ENCODE measurements at regions not wholly inside any gene's neighbourhood (a gene's known extent, or its start where the extent isn't known, plus 50 kb on each side); places are given as distances from the start of the nearest gene placed in this dataset.

GRCh38 chr12:5195691-5196090 lies 152.0 kb downstream of the KCNA5 start:
- DNase-seq (ENCODE audit: low spot score): no peak

- DNase-seq (ENCODE audit: low spot score): no peak
Observed at GRCh38 chr12:5197131-5197530, 153.5 kb downstream of the KCNA5 start.

- no peak for DNase-seq (ENCODE audit: low spot score)
Observed at GRCh38 chr12:5197656-5198055, 154.0 kb downstream of the KCNA5 start.

GRCh38 chr12:5200278-5201087 lies 156.8 kb downstream of the KCNA5 start:
- DNase-seq (ENCODE audit: low spot score): peak; percentile 93

- peak; percentile 79 for DNase-seq (ENCODE audit: low spot score)
Observed at GRCh38 chr12:5201554-5202218, 158.0 kb downstream of the KCNA5 start.

GRCh38 chr12:5203274-5203673 lies 159.6 kb downstream of the KCNA5 start:
- DNase-seq (ENCODE audit: low spot score): no peak

- no peak for DNase-seq (ENCODE audit: low spot score)
Observed at GRCh38 chr12:5203720-5204119, 160.0 kb downstream of the KCNA5 start.

- DNase-seq (ENCODE audit: low spot score): peak; percentile 83
Observed at GRCh38 chr12:5204271-5204670, 160.6 kb downstream of the KCNA5 start.

GRCh38 chr12:5204831-5205230 lies 161.2 kb downstream of the KCNA5 start:
- no peak for DNase-seq (ENCODE audit: low spot score)

- no peak for DNase-seq (ENCODE audit: low spot score)
Observed at GRCh38 chr12:5206401-5207175, 162.9 kb downstream of the KCNA5 start.

GRCh38 chr12:5210179-5210922 lies 166.7 kb downstream of the KCNA5 start:
- no peak for DNase-seq (ENCODE audit: low spot score)

GRCh38 chr12:5210923-5211290 lies 167.2 kb downstream of the KCNA5 start:
- no peak for DNase-seq (ENCODE audit: low spot score)

- DNase-seq (ENCODE audit: low spot score): no peak
Observed at GRCh38 chr12:5213336-5213735, 169.7 kb downstream of the KCNA5 start.

GRCh38 chr12:5213990-5214389 lies 170.3 kb downstream of the KCNA5 start:
- no peak for DNase-seq (ENCODE audit: low spot score)

GRCh38 chr12:5217936-5218335 lies 174.3 kb downstream of the KCNA5 start:
- DNase-seq (ENCODE audit: low spot score): no peak

GRCh38 chr12:5220099-5220498 lies 176.4 kb downstream of the KCNA5 start:
- DNase-seq (ENCODE audit: low spot score): no peak

GRCh38 chr12:5220835-5221234 lies 177.2 kb downstream of the KCNA5 start:
- DNase-seq (ENCODE audit: low spot score): no peak

GRCh38 chr12:5222011-5222461 lies 178.4 kb downstream of the KCNA5 start:
- peak; percentile 69 for DNase-seq (ENCODE audit: low spot score)

GRCh38 chr12:5222729-5223128 lies 179.1 kb downstream of the KCNA5 start:
- no peak for DNase-seq (ENCODE audit: low spot score)

- DNase-seq (ENCODE audit: low spot score): no peak
Observed at GRCh38 chr12:5223881-5224280, 180.2 kb downstream of the KCNA5 start.

GRCh38 chr12:5226581-5226980 lies 182.9 kb downstream of the KCNA5 start:
- DNase-seq (ENCODE audit: low spot score): no peak

Data from ecto neural progenitor cell (in vitro differentiated cells).